SK-N-SH (cell line): ENCODE measurements at regions not wholly inside any gene's neighbourhood (a gene's known extent, or its start where the extent isn't known, plus 50 kb on each side); places are given as distances from the start of the nearest gene placed in this dataset.

Source experiments
- CTCF ChIA-PET: fragments of 300-600, 350-600 bp; formaldehyde crosslinking; extraction: SDS; loops from one replicate; lab custom pipeline; 2021; lab: Yijun Ruan, JAX
- POLR2A ChIA-PET: fragments of 350-600 bp; sonication (Branson Sonifier 250); formaldehyde crosslinking; extraction: SDS; loops from one replicate; lab custom pipeline; 2020; ENCODE audit warnings: antibody characterized with exemption, inconsistent platforms; lab: Yijun Ruan, JAX
- DNase-seq: peaks from one replicate; pipeline ENCODE4 v3.0.0; 2012
- H2AFZ ChIP-seq: fragments of 200-600 bp; sonication (generic); 2 replicates; pipeline ENCODE4 v1.8.1; 2016; ENCODE audit warnings: antibody characterized with exemption, mild to moderate bottlenecking, low read depth
- H3F3A ChIP-seq: fragments of 200-600 bp; sonication (generic); replicated peaks from 2 replicates; pipeline ENCODE3; 2016; ENCODE audit warnings: antibody characterized with exemption, mild to moderate bottlenecking; ENCODE audit not compliant: insufficient read depth
- H3K27ac ChIP-seq, 2 experiments: fragments of 200-500 bp in 1 of 2; fragments of 200-600 bp in 1 of 2; sonication (Bioruptor generic) in 1 of 2; sonication (generic), shearing (Covaris generic) in 1 of 2; 2 replicates each; pipeline versions ENCODE4 v1.5.1 to v1.6.1; 2014 to 2016; ENCODE audit warnings: low read depth in 2 of 2, inconsistent platforms in 1 of 2, low read length in 1 of 2, mild to moderate bottlenecking in 1 of 2, mixed read lengths in 1 of 2
- H3K27me3 ChIP-seq: fragments of 200-600 bp; sonication (generic), shearing (Covaris generic); 2 replicates; pipeline ENCODE4 v1.6.1; 2016; ENCODE audit warnings: mixed run types; ENCODE audit not compliant: insufficient read depth
- H3K36me3 ChIP-seq, 2 experiments: fragments of 200-500 bp in 1 of 2; fragments of 200-600 bp in 1 of 2; sonication (Bioruptor generic) in 1 of 2; sonication (generic) in 1 of 2; replicated peaks in 1 of 2; 2 replicates each; pipeline versions ENCODE3 to v1.5.1; 2014 to 2016; ENCODE audit warnings: low read length in 1 of 2, mild to moderate bottlenecking in 1 of 2; ENCODE audit not compliant: insufficient read depth in 2 of 2, control insufficient read depth in 1 of 2
- H3K4me1 ChIP-seq, 2 experiments: fragments of 200-500 bp in 1 of 2; fragments of 200-600 bp in 1 of 2; sonication (Bioruptor generic) in 1 of 2; sonication (generic), shearing (Covaris generic) in 1 of 2; 2 replicates each; pipeline versions ENCODE4 v1.5.1 to v1.6.1; 2014 to 2016; ENCODE audit warnings: low read depth in 1 of 2, low read length in 1 of 2, mixed run types in 1 of 2; ENCODE audit not compliant: insufficient read depth in 2 of 2, control insufficient read depth in 1 of 2
- H3K4me2 ChIP-seq: fragments of 200-600 bp; sonication (generic), shearing (Covaris generic); 2 replicates; pipeline ENCODE4 v1.6.1; 2017; ENCODE audit warnings: mixed run types
- H3K4me3 ChIP-seq, 2 experiments: fragments of 200-500 bp in 1 of 2; fragments of 200-600 bp in 1 of 2; sonication (Bioruptor generic) in 1 of 2; sonication (generic), shearing (Covaris generic) in 1 of 2; 2 replicates each; pipeline versions ENCODE4 v1.5.1 to v1.8.1; 2014 to 2016; ENCODE audit warnings: low read depth in 2 of 2, inconsistent platforms in 1 of 2, low read length in 1 of 2, mild to moderate bottlenecking in 1 of 2, mixed read lengths in 1 of 2, moderate library complexity in 1 of 2
- H3K79me2 ChIP-seq: fragments of 200-600 bp; sonication (generic); 2 replicates; pipeline ENCODE4 v1.8.1; 2017; ENCODE audit warnings: mild to moderate bottlenecking; ENCODE audit not compliant: insufficient read depth
- H3K9ac ChIP-seq: fragments of 200-600 bp; sonication (generic); 2 replicates; pipeline ENCODE4 v1.6.1; 2017; ENCODE audit warnings: mixed run types
- H3K9me2 ChIP-seq: fragments of 200-600 bp; sonication (generic); 2 replicates; pipeline ENCODE4 v1.6.1; 2017; ENCODE audit warnings: mixed run types
- H3K9me3 ChIP-seq: fragments of 200-600 bp; sonication (generic); 2 replicates; pipeline ENCODE4 v1.6.1; 2017; ENCODE audit warnings: mixed run types, mild to moderate bottlenecking, moderate library complexity
- H4K20me1 ChIP-seq: fragments of 200-600 bp; sonication (generic); 2 replicates; pipeline ENCODE4 v1.6.1; 2017; ENCODE audit warnings: mild to moderate bottlenecking, mixed run types; ENCODE audit not compliant: insufficient read depth
- EP300 ChIP-seq, 2 experiments: IDR thresholded peaks; 2 replicates each; pipeline versions ENCODE4 v1.4.0 to v1.6.1; 2012; ENCODE audit warnings: borderline replicate concordance in 1 of 2, low read depth in 1 of 2, low read length in 1 of 2
- GATA2 ChIP-seq: sonication (generic); formaldehyde crosslinking; IDR thresholded peaks from 2 replicates; pipeline ENCODE4 v1.5.0; 2020; ENCODE audit warnings: mild to moderate bottlenecking, missing genetic modification reagents
- NRF1 ChIP-seq: IDR thresholded peaks from 2 replicates; pipeline ENCODE4 v1.6.1; 2012; ENCODE audit warnings: low read depth, mild to moderate bottlenecking, low read length
- RAD21 ChIP-seq: IDR thresholded peaks from 2 replicates; pipeline ENCODE4 v1.6.1; 2012; ENCODE audit warnings: mild to moderate bottlenecking, low read length
- TAF1 ChIP-seq: IDR thresholded peaks from 2 replicates; pipeline ENCODE4 v1.6.1; 2012; ENCODE audit warnings: low read depth, mild to moderate bottlenecking, low read length, moderate library complexity, borderline replicate concordance
- YY1 ChIP-seq: IDR thresholded peaks from 2 replicates; pipeline ENCODE4 v1.4.0; 2012; ENCODE audit warnings: low read depth, mild to moderate bottlenecking
- WGBS: methylation state at CpG from one replicate; pipeline ENCODE4 v1.1.6; 2017; ENCODE audit warnings: low lambda C conversion rate; 5-methylcytosine and 5-hydroxymethylcytosine counted together
- TF ChIP-seq, protein P1 (sequence below): fragments of 150-350 bp; IDR thresholded peaks from 2 replicates; pipeline ENCODE4 v1.6.1; 2017; ENCODE audit warnings: antibody characterized with exemption, low read length, low read depth, borderline replicate concordance
- TF ChIP-seq, protein P2 (sequence below): IDR thresholded peaks from 2 replicates; pipeline ENCODE4 v1.4.0; 2012; ENCODE audit warnings: low read depth, borderline replicate concordance
- TF ChIP-seq, protein P3 (sequence below): IDR thresholded peaks from 2 replicates; pipeline ENCODE4 v1.4.0; 2012; ENCODE audit warnings: low read depth, borderline replicate concordance
- TF ChIP-seq, protein P4 (sequence below): fragments of 200-600 bp; sonication (generic); IDR thresholded peaks from 2 replicates; pipeline ENCODE4 v1.6.1; 2017; ENCODE audit warnings: antibody characterized with exemption, mild to moderate bottlenecking, moderate library complexity
- TF ChIP-seq, protein P5 (sequence below): IDR thresholded peaks from 2 replicates; pipeline ENCODE4; 2012
- TF ChIP-seq, protein P6 (sequence below): IDR thresholded peaks from 2 replicates; pipeline ENCODE4 v1.4.0; 2012; ENCODE audit warnings: low read depth
- TF ChIP-seq, protein P7 (sequence below): IDR thresholded peaks from 2 replicates; pipeline ENCODE4 v1.6.1; 2012; ENCODE audit warnings: mild to moderate bottlenecking, low read depth, low read length, moderate library complexity

DNA sequence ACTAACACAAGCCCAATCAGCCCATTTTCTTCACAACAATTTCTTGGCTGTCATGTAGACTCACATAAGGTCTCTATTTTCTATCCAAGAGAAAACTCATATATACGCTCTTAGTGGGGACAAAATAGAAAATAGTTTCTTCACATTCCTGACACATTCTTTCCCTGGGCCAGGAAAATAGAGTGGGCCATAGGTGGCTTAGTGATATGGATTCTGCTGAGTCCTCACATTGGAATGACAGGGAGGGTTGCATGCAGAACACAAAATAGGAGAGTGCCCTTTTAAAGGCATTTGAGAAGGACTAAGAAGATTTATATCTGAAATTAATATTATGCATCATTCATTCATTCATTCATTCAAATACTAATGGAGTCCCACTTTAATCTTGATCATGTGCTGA lies 207.7 kb downstream of the LYPLAL1 start:
- no peaks in the 10 kb centered on the region for H3K27me3 ChIP-seq
- H3K4me3 ChIP-seq: no peak overlapping the region
- no peaks in the 10 kb centered on the region for H3K9me2 ChIP-seq
- TF ChIP-seq EP300 (IDR thresholded peaks at IDR 0.05; ENCODE audit: borderline replicate concordance in 1 of 2, low read depth in 1 of 2, low read length in 1 of 2): no peak
- TF ChIP-seq, protein P1, sequence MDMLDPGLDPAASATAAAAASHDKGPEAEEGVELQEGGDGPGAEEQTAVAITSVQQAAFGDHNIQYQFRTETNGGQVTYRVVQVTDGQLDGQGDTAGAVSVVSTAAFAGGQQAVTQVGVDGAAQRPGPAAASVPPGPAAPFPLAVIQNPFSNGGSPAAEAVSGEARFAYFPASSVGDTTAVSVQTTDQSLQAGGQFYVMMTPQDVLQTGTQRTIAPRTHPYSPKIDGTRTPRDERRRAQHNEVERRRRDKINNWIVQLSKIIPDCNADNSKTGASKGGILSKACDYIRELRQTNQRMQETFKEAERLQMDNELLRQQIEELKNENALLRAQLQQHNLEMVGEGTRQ: no peak
- no peak for TF ChIP-seq RAD21
- TF ChIP-seq, protein P2, sequence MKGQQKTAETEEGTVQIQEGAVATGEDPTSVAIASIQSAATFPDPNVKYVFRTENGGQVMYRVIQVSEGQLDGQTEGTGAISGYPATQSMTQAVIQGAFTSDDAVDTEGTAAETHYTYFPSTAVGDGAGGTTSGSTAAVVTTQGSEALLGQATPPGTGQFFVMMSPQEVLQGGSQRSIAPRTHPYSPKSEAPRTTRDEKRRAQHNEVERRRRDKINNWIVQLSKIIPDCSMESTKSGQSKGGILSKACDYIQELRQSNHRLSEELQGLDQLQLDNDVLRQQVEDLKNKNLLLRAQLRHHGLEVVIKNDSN: no peak
- TF ChIP-seq, protein P3, sequence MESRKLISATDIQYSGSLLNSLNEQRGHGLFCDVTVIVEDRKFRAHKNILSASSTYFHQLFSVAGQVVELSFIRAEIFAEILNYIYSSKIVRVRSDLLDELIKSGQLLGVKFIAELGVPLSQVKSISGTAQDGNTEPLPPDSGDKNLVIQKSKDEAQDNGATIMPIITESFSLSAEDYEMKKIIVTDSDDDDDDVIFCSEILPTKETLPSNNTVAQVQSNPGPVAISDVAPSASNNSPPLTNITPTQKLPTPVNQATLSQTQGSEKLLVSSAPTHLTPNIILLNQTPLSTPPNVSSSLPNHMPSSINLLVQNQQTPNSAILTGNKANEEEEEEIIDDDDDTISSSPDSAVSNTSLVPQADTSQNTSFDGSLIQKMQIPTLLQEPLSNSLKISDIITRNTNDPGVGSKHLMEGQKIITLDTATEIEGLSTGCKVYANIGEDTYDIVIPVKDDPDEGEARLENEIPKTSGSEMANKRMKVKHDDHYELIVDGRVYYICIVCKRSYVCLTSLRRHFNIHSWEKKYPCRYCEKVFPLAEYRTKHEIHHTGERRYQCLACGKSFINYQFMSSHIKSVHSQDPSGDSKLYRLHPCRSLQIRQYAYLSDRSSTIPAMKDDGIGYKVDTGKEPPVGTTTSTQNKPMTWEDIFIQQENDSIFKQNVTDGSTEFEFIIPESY: no peak
- no peak for TF ChIP-seq NRF1
- TF ChIP-seq, protein P4, sequence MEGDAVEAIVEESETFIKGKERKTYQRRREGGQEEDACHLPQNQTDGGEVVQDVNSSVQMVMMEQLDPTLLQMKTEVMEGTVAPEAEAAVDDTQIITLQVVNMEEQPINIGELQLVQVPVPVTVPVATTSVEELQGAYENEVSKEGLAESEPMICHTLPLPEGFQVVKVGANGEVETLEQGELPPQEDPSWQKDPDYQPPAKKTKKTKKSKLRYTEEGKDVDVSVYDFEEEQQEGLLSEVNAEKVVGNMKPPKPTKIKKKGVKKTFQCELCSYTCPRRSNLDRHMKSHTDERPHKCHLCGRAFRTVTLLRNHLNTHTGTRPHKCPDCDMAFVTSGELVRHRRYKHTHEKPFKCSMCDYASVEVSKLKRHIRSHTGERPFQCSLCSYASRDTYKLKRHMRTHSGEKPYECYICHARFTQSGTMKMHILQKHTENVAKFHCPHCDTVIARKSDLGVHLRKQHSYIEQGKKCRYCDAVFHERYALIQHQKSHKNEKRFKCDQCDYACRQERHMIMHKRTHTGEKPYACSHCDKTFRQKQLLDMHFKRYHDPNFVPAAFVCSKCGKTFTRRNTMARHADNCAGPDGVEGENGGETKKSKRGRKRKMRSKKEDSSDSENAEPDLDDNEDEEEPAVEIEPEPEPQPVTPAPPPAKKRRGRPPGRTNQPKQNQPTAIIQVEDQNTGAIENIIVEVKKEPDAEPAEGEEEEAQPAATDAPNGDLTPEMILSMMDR: no peak
- TF ChIP-seq, protein P5, sequence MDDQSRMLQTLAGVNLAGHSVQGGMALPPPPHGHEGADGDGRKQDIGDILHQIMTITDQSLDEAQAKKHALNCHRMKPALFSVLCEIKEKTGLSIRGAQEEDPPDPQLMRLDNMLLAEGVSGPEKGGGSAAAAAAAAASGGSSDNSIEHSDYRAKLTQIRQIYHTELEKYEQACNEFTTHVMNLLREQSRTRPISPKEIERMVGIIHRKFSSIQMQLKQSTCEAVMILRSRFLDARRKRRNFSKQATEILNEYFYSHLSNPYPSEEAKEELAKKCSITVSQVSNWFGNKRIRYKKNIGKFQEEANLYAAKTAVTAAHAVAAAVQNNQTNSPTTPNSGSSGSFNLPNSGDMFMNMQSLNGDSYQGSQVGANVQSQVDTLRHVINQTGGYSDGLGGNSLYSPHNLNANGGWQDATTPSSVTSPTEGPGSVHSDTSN: no peak
- ChIA-PET POLR2A (no interaction called here), CTCF (no interaction called here)
- H2AFZ ChIP-seq: no peak overlapping the region
- H3K79me2 ChIP-seq: no peaks in the 10 kb centered on the region
- no peak for DNase-seq
- H3K27ac ChIP-seq: no peak overlapping the region
- H3K36me3 ChIP-seq: no peaks in the 10 kb centered on the region
- no peak overlapping the region for H3K4me2 ChIP-seq
- no peaks in the 10 kb centered on the region; a peak in 1 of 4 replicates for H3K4me1 ChIP-seq
- no peaks in the 10 kb centered on the region for H3K9me3 ChIP-seq
- no peak overlapping the region for H3K9ac ChIP-seq
- peaks cover 4% of the 10 kb centered on the region for H3F3A ChIP-seq
- no peaks in the 10 kb centered on the region for H4K20me1 ChIP-seq
- 95% methylated on average over 1 of the region's 1 CpG for WGBS

DNA sequence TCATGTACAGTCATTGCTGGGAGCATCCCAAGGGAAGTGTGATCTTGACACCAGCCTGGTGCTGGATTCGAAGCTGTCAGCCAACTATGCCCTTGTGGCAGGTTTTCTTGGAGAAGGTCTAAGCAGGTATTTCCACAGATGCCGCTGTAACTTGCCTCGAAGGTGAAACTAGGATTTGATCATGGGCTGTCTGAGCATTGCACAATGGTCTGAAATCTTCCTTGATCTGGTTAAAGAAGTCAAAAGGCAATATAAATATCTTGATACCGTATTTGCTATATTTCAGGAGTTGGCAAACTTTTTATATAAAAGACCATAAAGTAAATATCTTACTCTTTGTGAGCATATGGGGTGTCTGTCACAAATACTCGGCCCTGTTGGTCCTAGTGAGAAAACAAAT lies 206.8 kb downstream of the LYPLAL1 start:
- 73% methylated on average over 5 of the region's 5 CpGs for WGBS
- Histone ChIP-seq H3K4me2 (no peak overlapping the region), H3K27me3 (no peaks in the 10 kb centered on the region), H2AFZ (no peak overlapping the region), H3K27ac (no peak overlapping the region), H3K9me3 (no peaks in the 10 kb centered on the region), H3K36me3 (no peaks in the 10 kb centered on the region), H3K4me1 (no peaks in the 10 kb centered on the region; a peak in 1 of 4 replicates), H3K79me2 (no peaks in the 10 kb centered on the region), H3K4me3 (no peak overlapping the region), H3F3A (peaks cover 4% of the 10 kb centered on the region), H3K9me2 (no peaks in the 10 kb centered on the region), H4K20me1 (no peaks in the 10 kb centered on the region), H3K9ac (no peak overlapping the region)
- ChIA-PET POLR2A (no interaction called here), CTCF (no interaction called here)
- TF ChIP-seq TAF1 (no peak), YY1 (no peak), EP300 (IDR thresholded peaks at IDR 0.05; ENCODE audit: borderline replicate concordance in 1 of 2, low read depth in 1 of 2, low read length in 1 of 2) (no peak), GATA2 (no peak)
- TF ChIP-seq, protein P6, sequence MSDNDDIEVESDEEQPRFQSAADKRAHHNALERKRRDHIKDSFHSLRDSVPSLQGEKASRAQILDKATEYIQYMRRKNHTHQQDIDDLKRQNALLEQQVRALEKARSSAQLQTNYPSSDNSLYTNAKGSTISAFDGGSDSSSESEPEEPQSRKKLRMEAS: no peak
- TF ChIP-seq, protein P7, sequence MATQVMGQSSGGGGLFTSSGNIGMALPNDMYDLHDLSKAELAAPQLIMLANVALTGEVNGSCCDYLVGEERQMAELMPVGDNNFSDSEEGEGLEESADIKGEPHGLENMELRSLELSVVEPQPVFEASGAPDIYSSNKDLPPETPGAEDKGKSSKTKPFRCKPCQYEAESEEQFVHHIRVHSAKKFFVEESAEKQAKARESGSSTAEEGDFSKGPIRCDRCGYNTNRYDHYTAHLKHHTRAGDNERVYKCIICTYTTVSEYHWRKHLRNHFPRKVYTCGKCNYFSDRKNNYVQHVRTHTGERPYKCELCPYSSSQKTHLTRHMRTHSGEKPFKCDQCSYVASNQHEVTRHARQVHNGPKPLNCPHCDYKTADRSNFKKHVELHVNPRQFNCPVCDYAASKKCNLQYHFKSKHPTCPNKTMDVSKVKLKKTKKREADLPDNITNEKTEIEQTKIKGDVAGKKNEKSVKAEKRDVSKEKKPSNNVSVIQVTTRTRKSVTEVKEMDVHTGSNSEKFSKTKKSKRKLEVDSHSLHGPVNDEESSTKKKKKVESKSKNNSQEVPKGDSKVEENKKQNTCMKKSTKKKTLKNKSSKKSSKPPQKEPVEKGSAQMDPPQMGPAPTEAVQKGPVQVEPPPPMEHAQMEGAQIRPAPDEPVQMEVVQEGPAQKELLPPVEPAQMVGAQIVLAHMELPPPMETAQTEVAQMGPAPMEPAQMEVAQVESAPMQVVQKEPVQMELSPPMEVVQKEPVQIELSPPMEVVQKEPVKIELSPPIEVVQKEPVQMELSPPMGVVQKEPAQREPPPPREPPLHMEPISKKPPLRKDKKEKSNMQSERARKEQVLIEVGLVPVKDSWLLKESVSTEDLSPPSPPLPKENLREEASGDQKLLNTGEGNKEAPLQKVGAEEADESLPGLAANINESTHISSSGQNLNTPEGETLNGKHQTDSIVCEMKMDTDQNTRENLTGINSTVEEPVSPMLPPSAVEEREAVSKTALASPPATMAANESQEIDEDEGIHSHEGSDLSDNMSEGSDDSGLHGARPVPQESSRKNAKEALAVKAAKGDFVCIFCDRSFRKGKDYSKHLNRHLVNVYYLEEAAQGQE: no peak
- TF ChIP-seq, protein P2: no peak
- no peak for DNase-seq
